NB4 (cell line): ENCODE measurements at regions not wholly inside any gene's neighbourhood (a gene's known extent, or its start where the extent isn't known, plus 50 kb on each side); places are given as distances from the start of the nearest gene placed in this dataset.

Source experiments
- CTCF ChIP-seq: IDR thresholded peaks from one replicate; pipeline ENCODE4 v1.5.1; 2012; ENCODE audit warnings: low read depth, low read length
- MAX ChIP-seq: IDR thresholded peaks from 2 replicates; pipeline ENCODE4 v1.6.1; 2011; ENCODE audit warnings: low read depth, low read length
- MYC ChIP-seq: IDR thresholded peaks from 2 replicates; pipeline ENCODE4 v1.6.1; 2011; ENCODE audit warnings: low read depth, low read length
- POLR2A ChIP-seq: IDR thresholded peaks from 2 replicates; pipeline ENCODE4 v1.6.1; 2011; ENCODE audit warnings: mild to moderate bottlenecking; ENCODE audit not compliant: insufficient read length; ENCODE audit errors: extremely low read depth

GRCh38 chr18:24810561-24811305 lies 350.3 kb downstream of the HRH4 start:
- TF ChIP-seq CTCF (no peak), MAX (no peak), POLR2A (no peak), MYC (no peak)
